Astrocyte (in vitro differentiated cells and primary cell): ENCODE measurements at regions not wholly inside any gene's neighbourhood (a gene's known extent, or its start where the extent isn't known, plus 50 kb on each side); places are given as distances from the start of the nearest gene placed in this dataset.

Experiments used
- DNase-seq: peaks from one replicate; pipeline ENCODE4 v3.0.0-alpha.2; 2010; ENCODE audit warnings: low read depth
- FAIRE-seq: peaks from 2 replicates; lab custom pipeline; 2011; peaks lifted over from hg19 to GRCh38; lab: Jason Lieb, UNC
- H2AFZ ChIP-seq: 2 replicates; pipeline ENCODE4 v1.6.0; 2012; ENCODE audit warnings: low read depth, low read length, inconsistent platforms
- H3K27ac ChIP-seq: 2 replicates; pipeline ENCODE4 v1.5.1; 2011; ENCODE audit warnings: low read depth, low read length, inconsistent platforms
- H3K27me3 ChIP-seq: 2 replicates; pipeline ENCODE4 v1.6.0; 2011; ENCODE audit warnings: low read length, inconsistent platforms; ENCODE audit not compliant: insufficient read depth
- H3K36me3 ChIP-seq: 2 replicates; pipeline ENCODE4 v1.5.1; 2011; ENCODE audit warnings: low read length, inconsistent platforms; ENCODE audit not compliant: insufficient read depth
- H3K4me1 ChIP-seq: 2 replicates; pipeline ENCODE4 v1.5.1; 2011; ENCODE audit warnings: low read length, inconsistent platforms; ENCODE audit not compliant: insufficient read depth
- H3K4me2 ChIP-seq: 2 replicates; pipeline ENCODE4 v1.6.0; 2012; ENCODE audit warnings: low read length, inconsistent platforms
- H3K4me3 ChIP-seq: 2 replicates; pipeline ENCODE4 v1.5.1; 2011; ENCODE audit warnings: low read depth, mild to moderate bottlenecking, low read length, inconsistent platforms; ENCODE audit not compliant: insufficient read depth
- H3K79me2 ChIP-seq: 2 replicates; pipeline ENCODE4 v1.6.0; 2012; ENCODE audit warnings: mild to moderate bottlenecking, low read length, inconsistent platforms; ENCODE audit not compliant: insufficient read depth
- H3K9ac ChIP-seq: 2 replicates; pipeline ENCODE4 v1.6.0; 2012; ENCODE audit warnings: mild to moderate bottlenecking, low read length, inconsistent platforms
- H3K9me3 ChIP-seq: 2 replicates; pipeline ENCODE4 v1.5.1; 2012; ENCODE audit warnings: low read depth, mild to moderate bottlenecking, low read length, inconsistent platforms; ENCODE audit not compliant: insufficient read depth
- H4K20me1 ChIP-seq: 2 replicates; pipeline ENCODE4 v1.6.0; 2012; ENCODE audit warnings: low read length, inconsistent platforms; ENCODE audit not compliant: insufficient read depth
- H3K27ac Mint-ChIP-seq: one replicate; pipeline ENCODE4 v1.8.0; 2021; ENCODE audit warnings: mild to moderate bottlenecking, mixed read lengths; ENCODE audit not compliant: unreplicated experiment
- H3K27me3 Mint-ChIP-seq: one replicate; pipeline ENCODE4 v1.8.0; 2021; ENCODE audit warnings: low read depth, mixed read lengths; ENCODE audit not compliant: unreplicated experiment
- H3K36me3 Mint-ChIP-seq: one replicate; pipeline ENCODE4 v1.8.0; 2021; ENCODE audit warnings: low read depth, mixed read lengths; ENCODE audit not compliant: unreplicated experiment
- H3K4me1 Mint-ChIP-seq: one replicate; pipeline ENCODE4 v1.8.0; 2021; ENCODE audit warnings: low read depth, mixed read lengths; ENCODE audit not compliant: unreplicated experiment
- H3K4me3 Mint-ChIP-seq: one replicate; pipeline ENCODE4 v1.8.0; 2021; ENCODE audit warnings: mild to moderate bottlenecking, moderate library complexity, mixed read lengths; ENCODE audit not compliant: unreplicated experiment
- H3K9me3 Mint-ChIP-seq: one replicate; pipeline ENCODE4 v1.8.0; 2021; ENCODE audit warnings: mild to moderate bottlenecking, mixed read lengths; ENCODE audit not compliant: unreplicated experiment
- EZH2 ChIP-seq: IDR thresholded peaks from 2 replicates; pipeline ENCODE4 v1.6.1; 2012; ENCODE audit warnings: mild to moderate bottlenecking, low read length, inconsistent platforms; ENCODE audit not compliant: insufficient read depth
- TF ChIP-seq, protein P1 (sequence below): IDR thresholded peaks from 2 replicates; pipeline ENCODE4 v1.5.1; 2011; ENCODE audit warnings: low read depth, mild to moderate bottlenecking, inconsistent platforms, low read length, moderate library complexity; ENCODE audit not compliant: insufficient read depth

- no peak for TF ChIP-seq EZH2
- TF ChIP-seq, protein P1, sequence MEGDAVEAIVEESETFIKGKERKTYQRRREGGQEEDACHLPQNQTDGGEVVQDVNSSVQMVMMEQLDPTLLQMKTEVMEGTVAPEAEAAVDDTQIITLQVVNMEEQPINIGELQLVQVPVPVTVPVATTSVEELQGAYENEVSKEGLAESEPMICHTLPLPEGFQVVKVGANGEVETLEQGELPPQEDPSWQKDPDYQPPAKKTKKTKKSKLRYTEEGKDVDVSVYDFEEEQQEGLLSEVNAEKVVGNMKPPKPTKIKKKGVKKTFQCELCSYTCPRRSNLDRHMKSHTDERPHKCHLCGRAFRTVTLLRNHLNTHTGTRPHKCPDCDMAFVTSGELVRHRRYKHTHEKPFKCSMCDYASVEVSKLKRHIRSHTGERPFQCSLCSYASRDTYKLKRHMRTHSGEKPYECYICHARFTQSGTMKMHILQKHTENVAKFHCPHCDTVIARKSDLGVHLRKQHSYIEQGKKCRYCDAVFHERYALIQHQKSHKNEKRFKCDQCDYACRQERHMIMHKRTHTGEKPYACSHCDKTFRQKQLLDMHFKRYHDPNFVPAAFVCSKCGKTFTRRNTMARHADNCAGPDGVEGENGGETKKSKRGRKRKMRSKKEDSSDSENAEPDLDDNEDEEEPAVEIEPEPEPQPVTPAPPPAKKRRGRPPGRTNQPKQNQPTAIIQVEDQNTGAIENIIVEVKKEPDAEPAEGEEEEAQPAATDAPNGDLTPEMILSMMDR = no peak
- H3K9ac ChIP-seq = no peak overlapping the region
- no peaks in the 10 kb centered on the region for H3K79me2 ChIP-seq
- no peaks in the 10 kb centered on the region for H3K9me3 ChIP-seq
- H3K4me3 Mint-ChIP-seq = no peak overlapping the region
- peaks cover 3% of the 10 kb centered on the region for H3K9me3 Mint-ChIP-seq
- H3K27me3 Mint-ChIP-seq = no peaks in the 10 kb centered on the region
- H3K4me1 ChIP-seq = no peaks in the 10 kb centered on the region
- no peaks in the 10 kb centered on the region for H4K20me1 ChIP-seq
- no peaks in the 10 kb centered on the region for H3K4me1 Mint-ChIP-seq
- DNase-seq = peak; percentile 3
- H3K27ac Mint-ChIP-seq = no peak overlapping the region
- H3K27me3 ChIP-seq = no peaks in the 10 kb centered on the region
- no peak for FAIRE-seq
- H3K27ac ChIP-seq = no peak overlapping the region
- H3K4me3 ChIP-seq = no peak overlapping the region
- H3K4me2 ChIP-seq = no peak overlapping the region
- H3K36me3 ChIP-seq = no peaks in the 10 kb centered on the region
- H2AFZ ChIP-seq = no peak overlapping the region
- H3K36me3 Mint-ChIP-seq = peaks cover 2% of the 10 kb centered on the region
These were observed 383.3 kb upstream of the ZNF462 start for GRCh38 chr9:106479679-106480078.

DNA sequence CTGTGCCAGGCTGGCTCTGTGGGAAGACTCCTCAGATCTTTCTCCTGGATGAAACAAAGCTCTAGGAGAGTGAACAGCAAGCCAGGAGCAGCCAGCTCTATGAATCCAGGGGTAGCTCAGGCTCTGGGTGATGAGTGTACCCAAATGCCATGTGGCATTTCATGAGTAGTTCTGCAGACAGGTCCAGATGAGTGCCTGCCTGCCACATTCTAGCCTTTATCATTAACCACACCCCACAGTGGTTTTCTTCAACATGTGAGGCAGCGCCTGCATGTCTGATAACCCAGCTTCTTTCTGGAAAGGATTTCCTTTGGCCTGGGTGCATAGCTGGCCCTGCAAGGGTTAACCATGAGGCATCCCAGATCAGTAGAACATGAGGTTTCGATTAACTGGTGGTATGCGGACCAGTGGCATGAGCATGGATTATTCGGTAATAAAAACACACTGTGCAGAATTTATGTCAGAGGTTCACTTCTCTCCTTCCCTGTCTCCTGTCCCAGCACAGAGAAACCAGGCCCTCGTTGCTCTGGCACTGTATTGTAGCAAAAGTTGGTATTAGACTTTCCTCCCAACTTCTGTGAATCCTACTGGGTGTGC is 381.9 kb upstream of the ZNF462 start:
- no peaks in the 10 kb centered on the region for H3K9me3 ChIP-seq
- DNase-seq (peak; percentile 2), FAIRE-seq (no peak)
- Mint-ChIP-seq H3K27ac (no peak overlapping the region), H3K4me3 (no peak overlapping the region), H3K27me3 (peaks cover 4% of the 10 kb centered on the region), H3K4me1 (no peaks in the 10 kb centered on the region), H3K9me3 (peaks cover 5% of the 10 kb centered on the region), H3K36me3 (peaks cover 4% of the 10 kb centered on the region)
- H2AFZ ChIP-seq = no peak overlapping the region
- no peaks in the 10 kb centered on the region for H3K79me2 ChIP-seq
- H4K20me1 ChIP-seq = no peaks in the 10 kb centered on the region
- no peak overlapping the region for H3K4me3 ChIP-seq
- H3K36me3 ChIP-seq = no peaks in the 10 kb centered on the region
- no peaks in the 10 kb centered on the region for H3K27me3 ChIP-seq
- no peak overlapping the region for H3K4me2 ChIP-seq
- no peaks in the 10 kb centered on the region for H3K4me1 ChIP-seq
- TF ChIP-seq, protein P1 = no peak
- no peak for TF ChIP-seq EZH2
- no peak overlapping the region for H3K27ac ChIP-seq
- no peak overlapping the region for H3K9ac ChIP-seq

DNA sequence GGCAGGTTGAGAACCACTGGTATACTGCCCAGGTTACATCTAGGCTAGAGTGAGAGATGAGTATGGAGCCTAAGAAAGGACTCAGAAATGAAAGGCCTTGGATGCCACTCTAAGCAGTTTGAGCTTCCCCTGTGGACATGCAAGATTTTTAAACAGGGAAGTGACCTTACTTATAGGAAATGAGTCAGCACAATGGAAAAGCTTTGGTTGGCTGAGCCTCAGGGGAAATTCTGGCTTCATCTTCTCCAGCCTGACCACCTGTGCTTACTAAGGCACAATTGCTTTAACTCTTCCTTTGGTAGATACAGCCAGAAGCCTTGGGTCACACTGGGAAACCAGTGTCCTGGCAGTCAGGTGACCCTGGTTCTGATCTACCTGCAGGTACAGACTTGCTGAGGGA is 380.2 kb upstream of the ZNF462 start:
- DNase-seq = peak; percentile 5

More for the DNA sequence above, 380.2 kb upstream of the ZNF462 start:
- H3K36me3 ChIP-seq = no peaks in the 10 kb centered on the region
- FAIRE-seq = no peak
- Mint-ChIP-seq H3K27ac (no peak overlapping the region), H3K36me3 (peaks cover 9% of the 10 kb centered on the region), H3K27me3 (peaks cover 12% of the 10 kb centered on the region), H3K4me1 (no peaks in the 10 kb centered on the region), H3K4me3 (no peak overlapping the region), H3K9me3 (peaks cover 11% of the 10 kb centered on the region)
- no peak for TF ChIP-seq EZH2
- TF ChIP-seq, protein P1 = no peak
- H3K9me3 ChIP-seq = no peaks in the 10 kb centered on the region
- H3K9ac ChIP-seq = no peak overlapping the region
- H3K4me2 ChIP-seq = no peak overlapping the region
- no peak overlapping the region for H2AFZ ChIP-seq
- H3K4me1 ChIP-seq = no peaks in the 10 kb centered on the region
- H3K27ac ChIP-seq = no peak overlapping the region
- no peaks in the 10 kb centered on the region for H4K20me1 ChIP-seq
- no peaks in the 10 kb centered on the region for H3K79me2 ChIP-seq
- no peak overlapping the region for H3K4me3 ChIP-seq
- no peaks in the 10 kb centered on the region for H3K27me3 ChIP-seq
